Peyer's patch (tissue), 4 donors: ENCODE measurements at regions not wholly inside any gene's neighbourhood (a gene's known extent, or its start where the extent isn't known, plus 50 kb on each side); places are given as distances from the start of the nearest gene placed in this dataset.

ENCODE experiments used
- CTCF ChIP-seq, 6 experiments: fragments of 450-650 bp in 4 of 6; fragments of 200-600 bp in 2 of 6; sonication (generic) in 1 of 6; IDR thresholded peaks; one replicate each; pipeline ENCODE4 v1.5.1; 2017 to 2019; ENCODE audit warnings: antibody characterized with exemption in 6 of 6, mild to moderate bottlenecking in 3 of 6, moderate library complexity in 1 of 6
- POLR2A ChIP-seq, 2 donors: fragments of 450-650 bp; IDR thresholded peaks; one replicate each; pipeline ENCODE4 v1.5.1; 2017; ENCODE audit warnings: antibody characterized with exemption in 2 of 2, mild to moderate bottlenecking in 2 of 2, moderate library complexity in 2 of 2

- no peak for TF ChIP-seq CTCF (IDR thresholded peaks at IDR 0.05)
- TF ChIP-seq POLR2A (IDR thresholded peaks at IDR 0.05): no peak
Measured at GRCh38 chr4:140281828-140282552, 91.5 kb upstream of the SCOC start.
